GM23338 (cell line): ENCODE measurements at regions not wholly inside any gene's neighbourhood (a gene's known extent, or its start where the extent isn't known, plus 50 kb on each side); places are given as distances from the start of the nearest gene placed in this dataset.

ENCODE experiments used
- ATAC-seq: fragments of 200-7000 bp; cut with Tn5 transposase; 3 replicates; pipeline ENCODE4 v1.9.1; 2020
- DNase-seq: peaks from one replicate; pipeline ENCODE4 v3.0.0-alpha.2; 2015; ENCODE audit warnings: low spot score
- H2AFZ ChIP-seq: fragments of 200-600 bp; sonication (generic); 2 replicates; pipeline ENCODE4 v1.8.0; 2016; ENCODE audit warnings: antibody characterized with exemption, mild to moderate bottlenecking, moderate library complexity
- H3F3A ChIP-seq: fragments of 200-600 bp; sonication (generic); replicated peaks from 2 replicates; pipeline ENCODE4 v1.8.0; 2017; ENCODE audit warnings: antibody characterized with exemption, mixed run types, low read depth
- H3K27ac ChIP-seq: fragments of 200-600 bp; sonication (generic); 2 replicates; pipeline ENCODE4 v1.6.1; 2016; ENCODE audit warnings: low read depth
- H3K27me3 ChIP-seq: fragments of 200-600 bp; sonication (generic); 2 replicates; pipeline ENCODE4 v1.8.0; 2016; ENCODE audit warnings: mild to moderate bottlenecking, mixed run types, moderate library complexity; ENCODE audit not compliant: insufficient read depth
- H3K36me3 ChIP-seq: fragments of 200-600 bp; sonication (generic); 2 replicates; pipeline ENCODE4 v1.8.0; 2016; ENCODE audit warnings: mild to moderate bottlenecking; ENCODE audit not compliant: insufficient read depth
- H3K4me1 ChIP-seq: fragments of 200-600 bp; sonication (generic); 2 replicates; pipeline ENCODE4 v1.8.0; 2016; ENCODE audit warnings: mild to moderate bottlenecking, moderate library complexity; ENCODE audit not compliant: insufficient read depth
- H3K4me2 ChIP-seq: fragments of 200-600 bp; sonication (generic); 2 replicates; pipeline ENCODE4 v1.7.1; 2017; ENCODE audit warnings: mixed run types
- H3K4me3 ChIP-seq: fragments of 200-600 bp; sonication (generic); 2 replicates; pipeline ENCODE4 v1.6.1; 2016; ENCODE audit warnings: mixed run types
- H3K79me2 ChIP-seq: fragments of 200-600 bp; sonication (generic); replicated peaks from 2 replicates; pipeline ENCODE4 v1.8.0; 2017; ENCODE audit warnings: mild to moderate bottlenecking; ENCODE audit not compliant: insufficient read depth
- H3K9me2 ChIP-seq: fragments of 200-600 bp; sonication (generic); 2 replicates; pipeline ENCODE4 v1.8.0; 2017; ENCODE audit not compliant: insufficient read depth
- H4K20me1 ChIP-seq: fragments of 200-600 bp; sonication (generic); replicated peaks from 2 replicates; pipeline ENCODE4 v1.8.0; 2017; ENCODE audit warnings: mild to moderate bottlenecking; ENCODE audit not compliant: insufficient read depth
- H3K27ac Mint-ChIP-seq: 2 replicates; pipeline ENCODE4 v1.8.0; 2020; ENCODE audit warnings: inconsistent platforms, mild to moderate bottlenecking, moderate library complexity, mixed read lengths
- H3K27me3 Mint-ChIP-seq: 3 replicates; pipeline ENCODE4 v1.8.0; 2022; ENCODE audit warnings: low read depth, mild to moderate bottlenecking, moderate library complexity, mixed read lengths, inconsistent platforms; ENCODE audit not compliant: insufficient read depth, poor library complexity
- H3K36me3 Mint-ChIP-seq: 3 replicates; pipeline ENCODE4 v1.8.0; 2021; ENCODE audit warnings: low read depth, mild to moderate bottlenecking, inconsistent platforms, moderate library complexity, mixed read lengths
- H3K4me1 Mint-ChIP-seq: 3 replicates; pipeline ENCODE4 v1.8.0; 2020; ENCODE audit warnings: mild to moderate bottlenecking, inconsistent platforms, mixed read lengths
- H3K4me3 Mint-ChIP-seq: 3 replicates; pipeline ENCODE4 v1.8.0; 2021; ENCODE audit warnings: moderate library complexity, mild to moderate bottlenecking, inconsistent platforms, mixed read lengths
- H3K9me3 Mint-ChIP-seq: 3 replicates; pipeline ENCODE4 v1.8.0; 2020; ENCODE audit warnings: moderate library complexity, mild to moderate bottlenecking, inconsistent platforms, mixed read lengths
- CTCF ChIP-seq, 2 experiments: fragments of 200-600 bp in 1 of 2; sonication (generic) in 1 of 2; conservative IDR thresholded peaks; 2 replicates each; pipeline versions ENCODE4 v1.5.1 to v1.6.1; 2016 to 2017; ENCODE audit warnings: antibody characterized with exemption in 2 of 2, low read depth in 2 of 2, mild to moderate bottlenecking in 2 of 2, moderate library complexity in 1 of 2
- ETS1 ChIP-seq: IDR thresholded peaks from 2 replicates; pipeline ENCODE4 v1.6.1; 2016; ENCODE audit warnings: antibody characterized with exemption
- EZH2 ChIP-seq: fragments of 200-600 bp; sonication (generic); IDR thresholded peaks from one replicate; pipeline ENCODE4 v1.8.0; 2017; ENCODE audit warnings: antibody characterized with exemption, mild to moderate bottlenecking, low read depth; ENCODE audit not compliant: unreplicated experiment
- EZH2phosphoT487 ChIP-seq: fragments of 200-600 bp; sonication (generic); IDR thresholded peaks from one replicate; pipeline ENCODE4 v1.8.1; 2018; ENCODE audit warnings: antibody characterized with exemption; ENCODE audit not compliant: unreplicated experiment
- NANOG ChIP-seq: IDR thresholded peaks from 2 replicates; pipeline ENCODE4 v1.6.1; 2016; ENCODE audit warnings: antibody characterized with exemption, borderline replicate concordance
- POLR2AphosphoS5 ChIP-seq: IDR thresholded peaks from 2 replicates; pipeline ENCODE4 v1.6.1; 2016; ENCODE audit warnings: antibody characterized with exemption, low read depth
- STAT1 ChIP-seq: IDR thresholded peaks from one replicate; pipeline ENCODE4 v1.6.1; 2016; ENCODE audit warnings: antibody characterized with exemption; ENCODE audit not compliant: unreplicated experiment
- ZNF114 ChIP-seq: fragments of 250-450 bp; sonication (Bioruptor Pico); IDR thresholded peaks from 2 replicates; pipeline ENCODE4 v1.5.0; 2020; ENCODE audit warnings: mild to moderate bottlenecking, moderate library complexity

GRCh38 chr4:179465131-179465797 lies 2023.0 kb upstream of the AGA start:
- peak overlapping the region; percentile 97 for H3K27ac Mint-ChIP-seq

GRCh38 chr4:179467878-179468277 lies 2025.6 kb upstream of the AGA start:
- no peaks in the 10 kb centered on the region for H3K9me2 ChIP-seq
- H3F3A ChIP-seq = no peaks in the 10 kb centered on the region
- H2AFZ ChIP-seq = peak overlapping the region; percentile 2; the same call in 1 of the 2 replicates
- ATAC-seq (no peak), DNase-seq (no peak)
- Mint-ChIP-seq H3K27me3 (peaks cover 3% of the 10 kb centered on the region), H3K9me3 (no peaks in the 10 kb centered on the region; the same call in 2 of the 3 replicates), H3K27ac (peak overlapping the region; percentile 89), H3K4me3 (no peak overlapping the region), H3K36me3 (no peaks in the 10 kb centered on the region), H3K4me1 (peaks cover 38% of the 10 kb centered on the region)
- no peaks in the 10 kb centered on the region for H4K20me1 ChIP-seq
- no peaks in the 10 kb centered on the region for H3K27me3 ChIP-seq
- H3K79me2 ChIP-seq = 0 out of 2 replicates have a peak, but pooled peaks cover 9% of the 10 kb centered on the region
- no peak overlapping the region for H3K27ac ChIP-seq
- no peak overlapping the region for H3K4me2 ChIP-seq
- no peak overlapping the region for H3K4me3 ChIP-seq
- TF ChIP-seq ETS1 (no peak), STAT1 (no peak), EZH2phosphoT487 (no peak), POLR2AphosphoS5 (no peak), EZH2 (no peak), ZNF114 (no peak)
- peaks cover 41% of the 10 kb centered on the region for H3K4me1 ChIP-seq
- no peaks in the 10 kb centered on the region for H3K36me3 ChIP-seq

More at GRCh38 chr4:179465131-179465797, 2023.0 kb upstream of the AGA start:
- Histone ChIP-seq H3K4me2 (peak overlapping the region; percentile 17), H3K9me2 (no peaks in the 10 kb centered on the region), H3K79me2 (peaks cover 17% of the 10 kb centered on the region; the same call in 1 of the 2 replicates), H3K27me3 (no peaks in the 10 kb centered on the region), H3K4me3 (peak overlapping the region; percentile 11), H2AFZ (no peak overlapping the region), H3K4me1 (peaks cover 41% of the 10 kb centered on the region), H3F3A (no peaks in the 10 kb centered on the region), H4K20me1 (no peaks in the 10 kb centered on the region), H3K36me3 (no peaks in the 10 kb centered on the region; the same call in 1 of the 2 replicates), H3K27ac (peak overlapping the region; percentile 94)
- peak; percentile 91 for DNase-seq
- Mint-ChIP-seq H3K9me3 (peaks cover 10% of the 10 kb centered on the region), H3K4me1 (peaks cover 35% of the 10 kb centered on the region), H3K36me3 (peaks cover 12% of the 10 kb centered on the region), H3K4me3 (peak overlapping the region; percentile 39; the same call in 2 of the 3 replicates), H3K27me3 (peaks cover 3% of the 10 kb centered on the region)
- TF ChIP-seq NANOG (peak; percentile 91), CTCF (conservative IDR thresholded peaks at IDR 0.05; ENCODE audit: low read depth in 2 of 2) (no peak), ETS1 (peak; percentile 68; the same call in 1 of the 2 replicates)
- peak; percentile 98 for ATAC-seq
